ENCODE measurements at regions not wholly inside any gene's neighbourhood (a gene's known extent, or its start where the extent isn't known, plus 50 kb on each side); places are given as distances from the start of the nearest gene placed in this dataset.
A peak's percentile ranks its signal among the peaks of the same experiment; 100 is the strongest.

- TF ChIP-seq CTCF (IDR thresholded peaks at IDR 0.05; ENCODE audit: extremely low read depth, missing control alignments): no peak
- DNase-seq (ENCODE audit: low spot score): peak; percentile 59
Observed at GRCh38 chr12:103181366-103182152, 224.1 kb downstream of the ASCL1 start.

- DNase-seq (ENCODE audit: low spot score): no peak
- no peak for TF ChIP-seq CTCF (IDR thresholded peaks at IDR 0.05; ENCODE audit: extremely low read depth, missing control alignments)
Observed at GRCh38 chr12:103182299-103182698, 224.8 kb downstream of the ASCL1 start.

- TF ChIP-seq CTCF (IDR thresholded peaks at IDR 0.05; ENCODE audit: extremely low read depth, missing control alignments): no peak
- no peak for DNase-seq (ENCODE audit: low spot score)
Observed at GRCh38 chr12:103196467-103196866, 239.0 kb downstream of the ASCL1 start.

- TF ChIP-seq CTCF (IDR thresholded peaks at IDR 0.05; ENCODE audit: extremely low read depth, missing control alignments): no peak
- no peak for DNase-seq (ENCODE audit: low spot score)
Observed at GRCh38 chr12:103197725-103198388, 240.4 kb downstream of the ASCL1 start.

- no peak for TF ChIP-seq CTCF (IDR thresholded peaks at IDR 0.05; ENCODE audit: extremely low read depth, missing control alignments)
- DNase-seq (ENCODE audit: low spot score): no peak
Observed at GRCh38 chr12:103198499-103198898, 241.0 kb downstream of the ASCL1 start.

GRCh38 chr12:103205906-103206305 is 248.4 kb downstream of the ASCL1 start:
- no peak for DNase-seq (ENCODE audit: low spot score)
- TF ChIP-seq CTCF (IDR thresholded peaks at IDR 0.05; ENCODE audit: extremely low read depth, missing control alignments): no peak

GRCh38 chr12:103207936-103208335 is 250.5 kb downstream of the ASCL1 start:
- no peak for DNase-seq (ENCODE audit: low spot score)

More at GRCh38 chr12:103207936-103208335, 250.5 kb downstream of the ASCL1 start:
- TF ChIP-seq CTCF (IDR thresholded peaks at IDR 0.05; ENCODE audit: extremely low read depth, missing control alignments): no peak
